CD4-positive, CD25-positive, alpha-beta regulatory T cell (primary cell): ENCODE measurements at regions not wholly inside any gene's neighbourhood (a gene's known extent, or its start where the extent isn't known, plus 50 kb on each side); places are given as distances from the start of the nearest gene placed in this dataset.

Experiments
- ATAC-seq, 2 donors: fragments of 150-1000 bp; cut with Tn5 transposase; one replicate each; pipeline ENCODE4 v1.10.0; 2021; ENCODE audit warnings: low read depth in 2 of 2, moderate number of reproducible peaks in 2 of 2, moderate library complexity in 1 of 2
- DNase-seq, 3 donors: peaks; one replicate each; pipeline versions ENCODE4 v3.0.0 to v3.0.0-alpha.2; 2012 to 2022; ENCODE audit warnings: mixed read lengths in 1 of 3
- H3K27ac ChIP-seq: one replicate; pipeline ENCODE4 v1.7.0; 2013; ENCODE audit warnings: mild to moderate bottlenecking, low read length; ENCODE audit not compliant: insufficient read depth, poor library complexity, severe bottlenecking
- H3K27me3 ChIP-seq: one replicate; pipeline ENCODE4 v1.7.0; 2013; ENCODE audit warnings: low read length; ENCODE audit not compliant: control insufficient read depth, insufficient read depth
- H3K36me3 ChIP-seq: one replicate; pipeline ENCODE4 v1.7.0; 2013; ENCODE audit warnings: mild to moderate bottlenecking, low read length, moderate library complexity; ENCODE audit not compliant: control insufficient read depth, insufficient read depth
- H3K4me1 ChIP-seq: 2 replicates; pipeline ENCODE4 v1.7.0; 2013; ENCODE audit warnings: mild to moderate bottlenecking, low read length; ENCODE audit not compliant: insufficient read depth, control insufficient read depth, poor library complexity, severe bottlenecking
- H3K4me3 ChIP-seq: one replicate; pipeline ENCODE4 v1.7.0; 2013; ENCODE audit warnings: low read depth, mild to moderate bottlenecking, low read length, moderate library complexity
- H3K9me3 ChIP-seq, 2 experiments: 1 replicate in 1 of 2; 2 replicates in 1 of 2; pipeline ENCODE4 v1.7.0; 2013; ENCODE audit warnings: low read length in 2 of 2, mild to moderate bottlenecking in 1 of 2, moderate library complexity in 1 of 2; ENCODE audit not compliant: control insufficient read depth in 2 of 2
- H3K27ac Mint-ChIP-seq, 3 donors: one replicate each; pipeline ENCODE4 v1.8.0; 2020 to 2022; ENCODE audit warnings: mild to moderate bottlenecking in 3 of 3, mixed read lengths in 3 of 3, moderate library complexity in 2 of 3
- H3K27me3 Mint-ChIP-seq: one replicate; pipeline ENCODE4 v1.8.0; 2022; ENCODE audit warnings: mild to moderate bottlenecking, mixed read lengths
- H3K36me3 Mint-ChIP-seq: one replicate; pipeline ENCODE4 v1.8.0; 2020; ENCODE audit warnings: mixed read lengths
- H3K4me1 Mint-ChIP-seq, 4 donors: one replicate each; pipeline ENCODE4 v1.8.0; 2020 to 2022; ENCODE audit warnings: mixed read lengths in 4 of 4, mild to moderate bottlenecking in 1 of 4
- H3K4me3 Mint-ChIP-seq, 4 donors: one replicate each; pipeline ENCODE4 v1.8.0; 2020 to 2022; ENCODE audit warnings: mild to moderate bottlenecking in 4 of 4, mixed read lengths in 4 of 4, moderate library complexity in 3 of 4
- H3K9me3 Mint-ChIP-seq, 7 donors: one replicate each; pipeline ENCODE4 v1.8.0; 2020 to 2022; ENCODE audit warnings: mixed read lengths in 7 of 7, mild to moderate bottlenecking in 3 of 7, moderate library complexity in 2 of 7

DNA sequence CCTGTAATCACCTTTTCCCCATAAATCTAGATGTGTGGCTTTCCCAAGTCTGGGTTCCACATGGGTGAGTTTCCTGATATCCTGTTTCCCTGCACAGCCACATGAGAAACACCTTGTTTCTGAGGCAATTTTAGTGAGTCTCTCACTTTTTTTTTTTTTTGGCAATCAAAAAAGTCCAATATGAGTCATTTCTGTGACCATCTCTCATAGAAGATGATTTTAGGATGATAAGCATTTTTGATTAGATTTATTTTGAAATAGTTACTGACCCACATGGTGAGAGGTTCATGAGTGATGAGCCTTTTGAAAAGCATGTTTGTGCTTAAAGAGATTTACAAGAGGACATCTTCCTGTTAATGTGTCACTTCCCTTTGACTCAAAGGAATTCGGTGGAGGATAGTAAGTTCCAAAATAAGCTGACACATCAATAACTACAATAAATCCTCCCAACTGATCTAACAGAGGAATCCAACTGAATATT is 464.0 kb downstream of the INHBA start:
- Histone ChIP-seq H3K27ac (no peak overlapping the region), H3K27me3 (no peaks in the 10 kb centered on the region), H3K9me3 (peaks cover 0 to 7% of the 10 kb centered on the region in 2 experiments), H3K36me3 (no peaks in the 10 kb centered on the region), H3K4me1 (no peaks in the 10 kb centered on the region), H3K4me3 (no peak overlapping the region)
- DNase-seq (no peak), ATAC-seq (no peak)
- Mint-ChIP-seq H3K4me3 (no peak overlapping the region), H3K4me1 (no peaks in the 10 kb centered on the region), H3K36me3 (no peaks in the 10 kb centered on the region), H3K27ac (no peak overlapping the region), H3K9me3 (peaks cover 2 to 16% (median 7%) of the 10 kb centered on the region in 7 donors), H3K27me3 (no peaks in the 10 kb centered on the region)

DNA sequence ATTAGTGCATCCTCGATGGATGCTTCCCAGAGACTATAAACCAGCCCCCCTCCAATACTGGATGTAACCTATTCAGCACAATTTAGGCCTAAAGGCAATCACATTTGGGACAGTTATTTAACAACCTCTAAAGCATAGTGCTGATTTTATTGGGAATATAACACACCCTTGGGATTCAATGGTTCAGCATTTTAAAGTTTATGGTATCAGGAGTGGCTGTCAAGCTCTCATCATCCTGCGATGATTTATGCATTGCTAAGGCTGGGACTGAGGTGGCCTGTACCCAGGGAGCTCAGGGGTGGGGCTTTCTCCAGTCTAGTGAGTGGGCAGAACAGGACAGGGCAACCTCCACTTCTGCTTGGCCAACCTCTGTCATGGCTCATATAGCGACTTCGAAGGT is 464.9 kb downstream of the INHBA start:
- no peaks in the 10 kb centered on the region for H3K4me1 ChIP-seq
- H3K27ac ChIP-seq = no peak overlapping the region
- Mint-ChIP-seq H3K36me3 (no peaks in the 10 kb centered on the region), H3K4me3 (no peak overlapping the region), H3K9me3 (peaks cover 5 to 17% (median 7%) of the 10 kb centered on the region in 7 donors), H3K27ac (no peak overlapping the region), H3K27me3 (no peaks in the 10 kb centered on the region), H3K4me1 (no peaks in the 10 kb centered on the region)
- H3K4me3 ChIP-seq = no peak overlapping the region
- H3K27me3 ChIP-seq = no peaks in the 10 kb centered on the region
- peaks cover 0 to 7% of the 10 kb centered on the region in 2 experiments for H3K9me3 ChIP-seq
- H3K36me3 ChIP-seq = no peaks in the 10 kb centered on the region
- no peak for ATAC-seq
- no peak for DNase-seq

DNA sequence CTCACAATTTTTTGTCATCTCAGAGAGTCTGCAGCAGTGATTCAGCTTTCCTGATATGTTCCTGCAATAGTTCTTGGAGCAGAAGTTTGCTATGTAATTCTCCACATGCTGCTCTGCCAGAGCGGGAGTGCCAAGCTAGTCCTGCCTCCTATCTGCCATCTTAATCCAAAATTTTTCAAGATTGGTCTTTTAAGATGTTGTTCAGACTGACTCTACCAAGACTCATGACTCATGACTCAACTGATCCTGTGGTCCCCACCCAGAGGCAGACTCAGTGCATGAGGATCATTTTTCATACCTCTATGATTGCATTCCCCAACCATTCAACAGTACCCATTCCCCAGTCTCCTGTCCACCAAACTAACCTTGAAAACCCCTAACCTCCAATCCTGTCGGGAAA is 470.8 kb downstream of the INHBA start:
- Histone ChIP-seq H3K4me1 (no peaks in the 10 kb centered on the region), H3K36me3 (no peaks in the 10 kb centered on the region), H3K27me3 (no peaks in the 10 kb centered on the region), H3K27ac (no peak overlapping the region), H3K9me3 (peaks cover 0 to 7% of the 10 kb centered on the region in 2 experiments), H3K4me3 (no peak overlapping the region)
- ATAC-seq (no peak), DNase-seq (no peak)
- Mint-ChIP-seq H3K4me1 (no peaks in the 10 kb centered on the region), H3K36me3 (no peaks in the 10 kb centered on the region), H3K27me3 (no peaks in the 10 kb centered on the region), H3K4me3 (no peak overlapping the region), H3K9me3 (peaks cover 0 to 28% (median 10%) of the 10 kb centered on the region in 7 donors), H3K27ac (no peak overlapping the region)

DNA sequence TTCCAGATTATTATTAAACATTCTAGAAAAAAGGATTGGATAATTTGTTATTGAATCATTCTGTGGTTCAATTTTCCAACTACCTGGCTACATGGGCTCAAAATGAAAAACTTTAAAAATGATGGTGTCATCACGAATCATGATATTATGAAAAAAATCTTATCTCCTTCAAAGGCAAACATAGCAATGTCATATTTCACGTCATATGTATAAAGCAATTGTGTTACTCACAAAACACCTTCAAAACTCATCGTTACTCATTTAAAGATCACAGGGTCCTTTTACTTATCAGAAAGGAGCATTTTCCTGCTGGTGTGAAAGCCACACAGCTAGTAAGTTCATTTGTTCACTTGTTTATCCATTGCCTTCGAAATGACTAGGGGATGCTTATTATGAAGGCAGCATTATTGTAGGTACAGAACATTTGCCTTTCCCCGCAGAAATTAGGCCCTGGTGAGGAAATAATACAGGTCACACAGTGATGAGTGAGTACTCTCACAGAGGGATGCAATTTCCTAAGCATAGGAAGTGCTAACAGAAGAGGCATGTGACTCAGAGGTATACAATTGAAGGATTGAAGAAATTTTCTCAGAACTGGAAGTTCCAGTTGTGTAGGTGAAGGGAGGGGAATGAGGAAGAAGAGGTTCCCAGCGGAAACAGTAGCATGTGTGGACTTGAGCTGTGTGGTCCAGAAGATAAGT is 478.7 kb downstream of the INHBA start:
- no peak overlapping the region for H3K27ac Mint-ChIP-seq
- Histone ChIP-seq H3K36me3 (no peaks in the 10 kb centered on the region), H3K9me3 (peaks cover 2 to 6% of the 10 kb centered on the region in 2 experiments), H3K4me3 (no peak overlapping the region), H3K27me3 (no peaks in the 10 kb centered on the region), H3K4me1 (no peaks in the 10 kb centered on the region), H3K27ac (no peak overlapping the region)
- no peaks in the 10 kb centered on the region for H3K4me1 Mint-ChIP-seq
- no peak overlapping the region for H3K4me3 Mint-ChIP-seq
- H3K9me3 Mint-ChIP-seq = peaks cover 0 to 19% (median 2%) of the 10 kb centered on the region in 7 donors
- H3K36me3 Mint-ChIP-seq = no peaks in the 10 kb centered on the region
- ATAC-seq (no peak), DNase-seq (no peak)
- no peaks in the 10 kb centered on the region for H3K27me3 Mint-ChIP-seq

DNA sequence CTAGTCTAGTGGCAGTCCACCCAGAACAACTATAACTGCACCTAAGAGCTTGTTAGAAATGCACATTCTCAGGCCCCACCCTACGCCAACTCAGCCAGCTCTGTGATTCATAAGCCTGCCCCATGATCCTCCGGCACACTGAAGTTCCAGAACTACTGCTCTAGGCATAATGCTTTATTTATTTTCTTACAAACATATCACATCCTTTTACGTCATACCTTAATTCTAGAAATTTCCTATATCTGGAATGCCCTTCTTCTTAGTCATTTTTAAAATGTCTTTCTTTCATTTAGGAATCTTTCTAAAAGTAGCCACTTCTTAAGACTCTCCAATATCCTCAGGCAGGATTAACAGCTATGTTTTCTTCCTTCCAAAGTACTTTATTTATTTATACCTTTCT is 480.1 kb downstream of the INHBA start:
- Mint-ChIP-seq H3K27ac (no peak overlapping the region), H3K4me3 (no peak overlapping the region), H3K4me1 (no peaks in the 10 kb centered on the region), H3K36me3 (no peaks in the 10 kb centered on the region), H3K9me3 (peaks cover 0 to 16% (median 4%) of the 10 kb centered on the region in 7 donors), H3K27me3 (no peaks in the 10 kb centered on the region)
- Histone ChIP-seq H3K4me1 (no peaks in the 10 kb centered on the region), H3K4me3 (no peak overlapping the region), H3K27ac (no peak overlapping the region), H3K9me3 (peaks cover 2 to 11% of the 10 kb centered on the region in 2 experiments), H3K27me3 (no peaks in the 10 kb centered on the region), H3K36me3 (no peaks in the 10 kb centered on the region)
- no peak for DNase-seq
- ATAC-seq = no peak

DNA sequence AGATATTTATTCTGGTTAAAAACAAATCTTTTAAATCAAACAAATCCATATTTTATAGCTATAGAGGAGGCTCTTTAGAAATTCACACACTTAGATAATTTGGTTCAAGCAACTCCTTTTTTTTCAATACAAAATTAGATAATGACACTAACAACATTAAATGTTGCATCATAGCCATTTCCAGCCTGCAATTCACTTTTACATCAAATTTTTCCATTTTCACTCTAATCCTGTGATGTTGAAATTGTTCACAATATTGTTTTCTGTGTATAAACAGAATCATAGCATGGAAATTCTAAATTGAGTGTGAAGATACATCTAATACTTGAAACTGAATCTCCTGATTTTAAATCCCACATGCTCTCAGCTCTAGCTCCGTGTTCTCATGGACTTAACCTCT is 482.6 kb downstream of the INHBA start:
- Mint-ChIP-seq H3K4me1 (no peaks in the 10 kb centered on the region), H3K9me3 (peaks cover 2 to 20% (median 4%) of the 10 kb centered on the region in 7 donors), H3K36me3 (no peaks in the 10 kb centered on the region), H3K27ac (no peak overlapping the region), H3K27me3 (no peaks in the 10 kb centered on the region), H3K4me3 (no peak overlapping the region)
- no peak overlapping the region for H3K27ac ChIP-seq
- DNase-seq (no peak), ATAC-seq (no peak)
- peaks cover 2 to 11% of the 10 kb centered on the region in 2 experiments for H3K9me3 ChIP-seq
- H3K4me3 ChIP-seq = no peak overlapping the region
- no peaks in the 10 kb centered on the region for H3K27me3 ChIP-seq
- no peaks in the 10 kb centered on the region for H3K4me1 ChIP-seq
- no peaks in the 10 kb centered on the region for H3K36me3 ChIP-seq

DNA sequence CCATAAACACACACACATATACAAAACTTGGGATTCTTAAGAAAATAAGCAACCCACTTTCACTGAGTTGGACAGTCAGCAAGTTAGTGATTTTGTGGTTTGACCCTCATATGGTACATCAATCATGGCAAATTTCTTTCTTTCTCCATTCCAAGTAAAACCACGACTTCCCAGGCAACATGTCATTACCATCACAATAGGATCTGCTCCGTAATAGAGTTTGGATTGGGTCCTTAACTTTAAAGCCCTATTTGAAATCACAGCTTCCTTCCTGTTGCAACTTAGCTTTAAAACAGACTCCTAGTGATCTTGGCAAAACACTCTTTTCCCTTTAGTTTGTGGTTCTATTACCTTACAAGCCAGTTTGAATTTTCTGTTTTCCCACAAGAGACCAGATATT is 483.6 kb downstream of the INHBA start:
- no peak overlapping the region for H3K27ac Mint-ChIP-seq
- Histone ChIP-seq H3K4me1 (no peaks in the 10 kb centered on the region), H3K36me3 (no peaks in the 10 kb centered on the region), H3K27me3 (no peaks in the 10 kb centered on the region), H3K27ac (no peak overlapping the region), H3K9me3 (peaks cover 0 to 7% of the 10 kb centered on the region in 2 experiments), H3K4me3 (no peak overlapping the region)
- ATAC-seq = no peak
- no peak overlapping the region for H3K4me3 Mint-ChIP-seq
- H3K4me1 Mint-ChIP-seq = no peaks in the 10 kb centered on the region
- H3K36me3 Mint-ChIP-seq = no peaks in the 10 kb centered on the region
- no peaks in the 10 kb centered on the region for H3K27me3 Mint-ChIP-seq
- H3K9me3 Mint-ChIP-seq = peaks cover 2 to 20% (median 4%) of the 10 kb centered on the region in 7 donors
- DNase-seq = no peak

DNA sequence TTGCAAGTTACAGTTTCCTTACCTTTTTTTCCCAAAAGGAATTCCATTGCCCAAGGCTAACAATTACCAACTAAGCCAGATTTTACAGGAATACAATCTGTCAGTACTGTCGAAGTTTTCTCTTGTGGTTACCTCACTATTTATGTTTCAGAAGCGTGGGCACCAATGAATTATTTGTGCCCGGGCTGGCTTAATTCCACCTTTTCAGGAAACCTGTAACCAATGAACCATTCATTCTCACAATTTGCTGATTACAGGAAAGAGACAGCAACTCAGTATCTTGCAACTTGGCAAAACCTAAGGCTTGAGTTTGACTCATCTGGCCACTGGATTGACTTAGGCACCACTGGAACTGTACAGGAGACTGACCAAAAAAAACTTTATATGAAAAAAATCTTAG is 485.6 kb downstream of the INHBA start:
- no peaks in the 10 kb centered on the region for H3K36me3 Mint-ChIP-seq
- Histone ChIP-seq H3K27ac (no peak overlapping the region), H3K4me3 (no peak overlapping the region), H3K4me1 (no peaks in the 10 kb centered on the region), H3K9me3 (peaks cover 0 to 5% of the 10 kb centered on the region in 2 experiments), H3K36me3 (no peaks in the 10 kb centered on the region), H3K27me3 (no peaks in the 10 kb centered on the region)
- no peak overlapping the region for H3K4me3 Mint-ChIP-seq
- H3K27me3 Mint-ChIP-seq = no peaks in the 10 kb centered on the region
- H3K27ac Mint-ChIP-seq = no peak overlapping the region
- H3K4me1 Mint-ChIP-seq = no peaks in the 10 kb centered on the region
- DNase-seq (no peak), ATAC-seq (no peak)
- H3K9me3 Mint-ChIP-seq = peaks cover 2 to 12% (median 5%) of the 10 kb centered on the region in 7 donors
